ENCODE measurements at regions not wholly inside any gene's neighbourhood (a gene's known extent, or its start where the extent isn't known, plus 50 kb on each side); places are given as distances from the start of the nearest gene placed in this dataset.

- TF ChIP-seq EGR1 (IDR thresholded peaks at IDR 0.05) (no peak), FOXM1 (IDR thresholded peaks at IDR 0.05; ENCODE audit: borderline replicate concordance, low read depth) (no peak), TEAD4 (IDR thresholded peaks at IDR 0.05) (no peak), CEBPB (IDR thresholded peaks at IDR 0.05) (no peak), EP300 (IDR thresholded peaks at IDR 0.05; ENCODE audit: borderline replicate concordance) (no peak), REST (IDR thresholded peaks at IDR 0.05; ENCODE audit: low read depth) (no peak), USF1 (IDR thresholded peaks at IDR 0.05) (no peak), ZBTB7A (IDR thresholded peaks at IDR 0.05; ENCODE audit: low read depth) (no peak), NFIC (IDR thresholded peaks at IDR 0.05) (no peak), CREB1 (IDR thresholded peaks at IDR 0.05; ENCODE audit: low read depth) (no peak)
Measured at GRCh38 chr17:71111460-71111859, 942.1 kb downstream of the KCNJ2 start.

- TF ChIP-seq EGR1 (IDR thresholded peaks at IDR 0.05), result no peak
- TF ChIP-seq RAD21 (IDR thresholded peaks at IDR 0.05; ENCODE audit: low read depth), result no peak
- no peak for TF ChIP-seq USF1 (IDR thresholded peaks at IDR 0.05)
- no peak for TF ChIP-seq EP300 (IDR thresholded peaks at IDR 0.05; ENCODE audit: borderline replicate concordance)
- no peak for TF ChIP-seq ZBTB7A (IDR thresholded peaks at IDR 0.05; ENCODE audit: low read depth)
- no peak for TF ChIP-seq YY1 (IDR thresholded peaks at IDR 0.05; ENCODE audit: low read depth)
- TF ChIP-seq REST (IDR thresholded peaks at IDR 0.05; ENCODE audit: low read depth), result no peak
- TF ChIP-seq TCF12 (IDR thresholded peaks at IDR 0.05; ENCODE audit: low read depth), result no peak
- TF ChIP-seq MAX (IDR thresholded peaks at IDR 0.05), result no peak
- no peak for TF ChIP-seq NFIC (IDR thresholded peaks at IDR 0.05)
- TF ChIP-seq FOXM1 (IDR thresholded peaks at IDR 0.05; ENCODE audit: borderline replicate concordance, low read depth), result no peak
- no peak for TF ChIP-seq CREB1 (IDR thresholded peaks at IDR 0.05; ENCODE audit: low read depth)
- TF ChIP-seq TEAD4 (IDR thresholded peaks at IDR 0.05), result no peak
- TF ChIP-seq CEBPB (IDR thresholded peaks at IDR 0.05), result no peak
- no peak for TF ChIP-seq TAF1 (IDR thresholded peaks at IDR 0.05; ENCODE audit: low read depth)
Measured at GRCh38 chr17:71111934-71112333, 942.6 kb downstream of the KCNJ2 start.

DNA sequence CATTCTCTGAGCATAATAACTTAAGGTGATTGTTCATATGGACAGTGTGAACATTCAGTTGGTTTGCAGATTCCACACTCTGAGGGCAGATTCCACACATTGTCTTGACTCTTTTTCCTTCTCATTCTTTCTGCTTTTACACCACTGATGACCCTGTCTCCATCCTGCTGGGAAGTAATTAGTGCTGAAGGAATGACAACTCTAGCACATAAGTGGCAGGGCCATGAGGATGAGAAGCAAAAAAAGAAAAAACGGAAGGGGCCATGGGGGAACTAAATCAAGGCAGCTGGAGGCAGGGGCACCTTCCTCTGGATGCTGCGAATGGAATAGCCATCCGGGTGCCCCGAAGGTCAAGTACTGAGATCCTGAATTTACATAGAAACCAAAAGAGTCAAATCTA, 944.0 kb downstream of the KCNJ2 start:
- TF ChIP-seq TEAD4 (IDR thresholded peaks at IDR 0.05), result no peak
- TF ChIP-seq RAD21 (IDR thresholded peaks at IDR 0.05; ENCODE audit: low read depth), result no peak
- TF ChIP-seq CREB1 (IDR thresholded peaks at IDR 0.05; ENCODE audit: low read depth), result no peak
- TF ChIP-seq MAX (IDR thresholded peaks at IDR 0.05), result no peak
- TF ChIP-seq EGR1 (IDR thresholded peaks at IDR 0.05), result no peak
- TF ChIP-seq TAF1 (IDR thresholded peaks at IDR 0.05; ENCODE audit: low read depth), result no peak
- TF ChIP-seq CEBPB (IDR thresholded peaks at IDR 0.05), result no peak
- TF ChIP-seq ZBTB7A (IDR thresholded peaks at IDR 0.05; ENCODE audit: low read depth), result no peak
- TF ChIP-seq TCF12 (IDR thresholded peaks at IDR 0.05; ENCODE audit: low read depth), result no peak
- TF ChIP-seq USF1 (IDR thresholded peaks at IDR 0.05), result no peak
- no peak for TF ChIP-seq NFIC (IDR thresholded peaks at IDR 0.05)
- no peak for TF ChIP-seq EP300 (IDR thresholded peaks at IDR 0.05; ENCODE audit: borderline replicate concordance)
- no peak for TF ChIP-seq REST (IDR thresholded peaks at IDR 0.05; ENCODE audit: low read depth)

- TF ChIP-seq CEBPB (IDR thresholded peaks at IDR 0.05) (no peak), USF1 (IDR thresholded peaks at IDR 0.05) (no peak), MAX (IDR thresholded peaks at IDR 0.05) (no peak), EP300 (IDR thresholded peaks at IDR 0.05; ENCODE audit: borderline replicate concordance) (no peak), EGR1 (IDR thresholded peaks at IDR 0.05) (no peak), YY1 (IDR thresholded peaks at IDR 0.05; ENCODE audit: low read depth) (no peak), REST (IDR thresholded peaks at IDR 0.05; ENCODE audit: low read depth) (no peak), FOXM1 (IDR thresholded peaks at IDR 0.05; ENCODE audit: borderline replicate concordance, low read depth) (no peak), CREB1 (IDR thresholded peaks at IDR 0.05; ENCODE audit: low read depth) (no peak), TCF12 (IDR thresholded peaks at IDR 0.05; ENCODE audit: low read depth) (no peak), TEAD4 (IDR thresholded peaks at IDR 0.05) (no peak), RAD21 (IDR thresholded peaks at IDR 0.05; ENCODE audit: low read depth) (no peak)
Measured at GRCh38 chr17:71114911-71115668, 945.8 kb downstream of the KCNJ2 start.
